NCI-H187 treated with DMSO at 0.1 percent for 48 hours (cell line): ENCODE measurements at regions not wholly inside any gene's neighbourhood (a gene's known extent, or its start where the extent isn't known, plus 50 kb on each side); places are given as distances from the start of the nearest gene placed in this dataset.
"Not testable (repeated sequence)": the region's sequence is repeated elsewhere in the genome, so short reads cannot be mapped to it uniquely, and the experiment has no call there.

Source experiments
- DNase-seq: peaks from one replicate; lab custom pipeline; 2025; lab: John Stamatoyannopoulos, UW

DNA sequence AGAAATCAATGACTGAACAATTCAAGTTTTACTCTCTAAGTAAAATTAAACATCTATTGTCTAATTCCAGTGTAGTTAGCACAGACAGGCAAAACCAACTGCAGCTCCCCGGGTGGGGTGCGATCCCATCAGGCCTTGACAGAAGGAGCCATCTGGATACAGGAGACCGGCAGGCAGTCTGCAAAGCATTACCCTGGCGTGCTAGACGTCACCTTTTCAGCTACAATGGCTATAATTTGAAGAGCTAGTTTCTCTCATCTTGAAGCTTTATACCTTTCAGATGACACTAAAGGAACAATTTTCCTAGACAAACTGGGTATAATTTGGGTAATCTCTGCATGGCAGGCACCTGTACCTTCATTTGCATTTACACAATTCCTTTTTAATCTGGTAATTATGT, 761.5 kb upstream of the SOX11 start:
- DNase-seq = no peak

- DNase-seq = no peak
These were observed 760.3 kb upstream of the SOX11 start for GRCh38 chr2:4931721-4932365.

DNA sequence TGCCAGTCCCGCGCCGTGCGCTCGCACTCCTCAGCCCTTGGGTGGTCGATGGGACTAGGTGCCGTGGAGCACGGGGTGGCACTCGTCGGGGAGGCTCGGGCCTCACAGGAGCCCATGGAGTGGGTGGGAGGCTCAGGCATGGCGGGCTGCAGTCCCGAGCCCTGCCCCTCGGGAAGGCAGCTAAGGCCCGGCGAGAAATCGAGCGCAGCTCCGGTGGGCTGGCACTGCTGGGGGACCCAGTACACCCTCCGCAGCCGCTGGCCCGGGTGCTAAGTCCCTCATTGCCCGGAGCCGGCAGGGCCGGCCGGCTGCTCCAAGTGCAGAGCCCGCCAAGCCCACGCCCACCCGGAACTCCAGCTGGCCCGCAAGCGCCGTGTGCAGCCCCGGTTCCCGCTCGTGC, 756.9 kb upstream of the SOX11 start:
- not testable (repeated sequence) for DNase-seq

DNA sequence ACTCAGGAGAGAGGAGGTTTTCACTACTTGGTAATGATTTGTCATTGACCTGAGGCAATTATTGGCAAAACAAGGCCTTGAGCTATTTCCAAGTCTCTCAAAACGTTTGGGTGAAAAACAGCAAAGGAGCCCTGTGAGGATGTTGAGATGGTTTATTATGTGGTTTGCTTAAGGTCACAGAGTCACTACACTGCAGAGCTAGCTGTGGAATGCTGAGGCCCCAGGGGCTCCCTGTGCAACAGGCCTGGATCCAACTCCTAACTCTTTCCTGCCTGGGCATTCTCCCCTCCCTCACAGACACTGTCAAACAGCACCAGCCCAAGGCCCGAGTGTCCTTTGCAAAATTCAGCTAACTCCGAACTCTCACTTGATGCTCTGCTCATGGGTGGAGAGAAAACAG, 754.6 kb upstream of the SOX11 start:
- no peak for DNase-seq

DNA sequence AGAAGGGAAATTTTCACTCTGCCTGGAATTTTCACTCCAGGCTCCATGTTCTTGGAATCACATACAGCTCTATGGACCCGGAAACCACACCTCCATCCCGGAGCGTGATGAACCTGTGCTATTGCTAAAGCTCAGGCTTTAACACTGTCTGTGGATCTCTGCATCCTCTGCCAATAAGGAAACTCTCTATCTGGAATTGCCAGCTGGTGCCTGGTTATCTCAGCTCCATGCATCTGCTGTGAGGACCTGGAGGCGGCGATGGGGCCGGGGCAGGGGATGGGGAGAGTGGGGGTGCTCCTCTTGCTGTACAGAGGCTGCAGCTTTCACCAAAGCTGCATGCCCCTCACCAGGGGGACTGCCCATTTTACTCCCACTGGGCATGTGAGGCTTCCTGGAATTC, 754.0 kb upstream of the SOX11 start:
- DNase-seq = no peak

DNA sequence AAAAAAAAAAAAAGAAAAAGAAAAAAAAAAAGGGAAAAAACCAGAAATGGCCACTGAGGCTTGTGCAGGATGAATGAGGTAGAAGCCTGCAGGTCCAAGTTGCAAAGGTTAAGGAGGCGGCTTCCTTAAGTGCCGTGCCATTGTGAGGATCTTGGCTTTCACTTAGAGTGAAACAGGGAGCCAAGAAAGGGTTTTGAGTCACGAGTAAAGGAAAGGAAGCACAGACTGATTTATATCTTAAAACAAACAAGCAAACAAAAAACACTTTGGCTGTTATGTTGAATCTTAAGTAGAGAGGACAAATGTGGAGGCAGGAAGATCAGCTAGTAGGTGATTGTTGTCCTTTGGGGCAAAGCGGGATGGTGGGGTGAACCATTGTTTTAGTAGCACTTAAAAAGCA, 749.7 kb upstream of the SOX11 start:
- no peak for DNase-seq

GRCh38 chr2:4947911-4948310, 744.3 kb upstream of the SOX11 start:
- DNase-seq = no peak

- DNase-seq = no peak
These were observed 740.8 kb upstream of the SOX11 start for GRCh38 chr2:4951368-4951767.

GRCh38 chr2:4959219-4959618, 733.0 kb upstream of the SOX11 start:
- DNase-seq = no peak

- no peak for DNase-seq
These were observed 729.8 kb upstream of the SOX11 start for GRCh38 chr2:4962419-4962818.

- no peak for DNase-seq
These were observed 729.1 kb upstream of the SOX11 start for GRCh38 chr2:4963106-4963505.

GRCh38 chr2:4964001-4964540, 728.1 kb upstream of the SOX11 start:
- peak; percentile 71 for DNase-seq

GRCh38 chr2:4964579-4964978, 727.6 kb upstream of the SOX11 start:
- peak; percentile 55 for DNase-seq

DNA sequence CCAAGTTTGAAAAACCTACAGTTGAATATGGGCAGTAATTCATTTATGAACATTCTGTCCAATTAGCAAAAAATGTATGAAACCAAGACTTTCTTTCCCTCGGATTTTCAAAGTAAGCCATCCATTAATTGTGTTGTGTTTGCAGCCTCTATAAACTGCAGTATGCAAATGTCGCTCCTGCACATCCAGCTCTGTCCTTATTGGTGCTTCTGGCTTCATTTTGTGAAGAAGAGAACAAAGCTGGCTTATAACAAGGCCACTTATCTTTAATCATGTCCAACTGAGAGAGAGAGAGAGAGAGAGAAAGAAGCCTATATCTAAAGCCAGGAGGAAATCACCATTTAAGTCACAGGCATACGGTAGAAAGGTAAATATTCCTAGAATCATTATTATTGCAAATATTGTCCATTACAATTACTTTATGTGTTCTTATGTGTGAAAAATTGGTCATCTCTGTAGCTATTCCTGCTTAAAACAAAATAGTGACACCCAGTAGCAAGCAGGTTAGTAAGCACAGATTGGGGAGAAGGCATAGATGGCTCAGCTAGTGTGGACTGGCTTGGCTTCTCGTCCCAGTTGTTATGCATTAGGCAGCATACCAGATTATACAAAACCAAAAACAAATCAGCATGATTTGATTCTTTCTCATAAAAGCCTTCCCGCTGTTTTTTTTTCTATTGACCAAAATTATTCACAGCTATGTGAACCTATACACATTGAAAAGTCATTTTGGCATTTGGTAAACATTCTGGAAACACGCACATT, 726.4 kb upstream of the SOX11 start:
- no peak for DNase-seq

- no peak for DNase-seq
These were observed 725.0 kb upstream of the SOX11 start for GRCh38 chr2:4967206-4967605.

DNA sequence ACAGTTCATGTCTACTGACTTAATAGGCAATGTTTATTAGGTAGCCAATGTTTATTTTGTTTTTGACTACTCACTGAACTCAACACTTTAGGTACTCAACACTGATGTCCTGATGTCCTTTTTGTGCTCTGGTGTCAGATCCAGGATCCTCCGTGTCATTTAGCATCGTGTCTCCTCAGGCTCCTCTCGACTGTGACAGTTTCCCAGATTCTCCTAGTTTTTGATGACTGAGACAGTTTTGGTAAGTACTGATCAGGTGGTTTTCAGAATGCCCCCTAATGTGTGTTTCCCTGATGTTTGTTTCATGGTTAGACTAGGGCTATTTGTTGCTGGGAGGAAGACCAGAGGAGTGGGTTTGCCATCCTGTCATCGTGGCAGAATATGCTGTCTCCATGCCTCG, 719.7 kb upstream of the SOX11 start:
- DNase-seq = no peak

DNA sequence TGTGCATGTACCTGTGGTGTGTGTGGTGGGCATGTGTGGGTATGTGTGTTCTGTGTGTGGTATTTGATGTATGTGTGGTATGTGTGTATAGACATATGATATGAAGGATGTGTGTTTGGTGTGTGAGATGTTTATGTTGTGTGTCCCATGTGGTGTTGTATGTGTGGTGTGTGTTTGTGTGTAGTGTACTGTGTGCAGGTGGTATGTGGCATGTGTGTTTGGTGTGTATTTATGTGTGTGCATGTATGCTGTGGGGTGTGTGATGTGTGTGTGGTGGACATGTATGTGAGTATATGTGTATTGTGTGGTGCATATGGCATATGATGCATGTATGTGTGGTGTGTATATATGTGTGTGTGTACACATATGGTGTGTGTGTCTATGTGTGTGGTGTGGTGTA, 718.8 kb upstream of the SOX11 start:
- DNase-seq = no peak

GRCh38 chr2:4973973-4974372, 718.2 kb upstream of the SOX11 start:
- no peak for DNase-seq

- DNase-seq = no peak
These were observed 715.8 kb upstream of the SOX11 start for GRCh38 chr2:4976407-4976806.

DNA sequence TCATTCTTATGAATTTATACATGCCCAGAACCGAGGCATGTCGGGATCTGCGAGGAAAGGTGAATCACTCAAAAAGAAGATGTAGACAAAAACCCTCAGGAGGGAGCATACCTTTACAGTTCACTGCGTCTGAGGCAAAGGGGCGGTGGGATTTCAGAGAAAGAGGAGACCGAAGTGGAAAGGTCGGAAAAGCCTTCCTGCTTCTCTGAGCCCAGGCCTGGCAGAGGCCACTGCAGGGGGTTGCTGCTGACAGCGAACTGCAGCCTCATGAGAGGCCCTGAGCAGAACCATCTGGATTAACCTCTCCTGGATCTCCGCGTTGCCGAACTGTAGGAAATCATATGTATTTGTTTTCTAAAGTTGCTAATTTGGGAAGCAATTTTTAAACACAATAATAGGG, 713.1 kb upstream of the SOX11 start:
- no peak for DNase-seq

DNA sequence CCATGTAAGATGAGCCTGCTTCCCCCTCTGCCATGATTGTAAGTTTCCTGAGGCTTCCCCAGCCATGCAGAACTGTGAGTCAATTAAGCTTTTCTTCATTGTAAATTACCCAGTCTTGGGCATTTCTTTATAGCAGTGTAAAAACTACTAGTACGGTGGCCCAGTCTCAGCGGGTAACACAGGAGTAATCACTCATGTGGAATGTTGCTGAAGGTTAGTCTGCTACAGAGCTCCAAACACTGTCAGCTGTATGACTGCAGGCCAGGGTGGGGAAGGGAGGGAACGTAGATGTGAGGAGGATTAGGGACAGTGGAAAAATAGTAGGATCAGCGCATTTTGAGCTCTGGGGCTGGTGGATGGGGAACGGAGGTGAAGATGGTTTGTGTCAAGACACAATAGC, 711.2 kb upstream of the SOX11 start:
- no peak for DNase-seq

GRCh38 chr2:4981802-4982409, 710.3 kb upstream of the SOX11 start:
- no peak for DNase-seq

DNA sequence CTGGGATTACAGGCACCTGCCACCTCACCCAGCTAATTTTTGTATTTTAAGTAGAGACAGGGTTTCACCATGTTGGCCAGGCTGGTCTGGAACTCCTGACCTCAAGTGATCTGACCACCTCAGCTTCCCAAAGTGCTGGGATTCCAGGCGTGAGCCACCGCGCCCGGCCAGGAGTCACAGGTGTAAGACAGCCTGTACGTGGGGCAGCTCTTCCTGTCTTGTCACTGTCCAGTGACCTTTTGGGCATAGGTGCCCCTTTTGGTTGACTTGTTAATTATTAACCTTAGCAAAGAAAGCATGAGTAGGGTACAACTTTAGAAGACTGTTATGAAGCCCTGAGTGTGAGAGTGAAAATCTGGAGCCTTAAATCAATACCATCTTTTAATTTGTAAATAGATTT, 703.7 kb upstream of the SOX11 start:
- DNase-seq = not testable (repeated sequence)
